SK-N-MC (cell line): ENCODE measurements at regions not wholly inside any gene's neighbourhood (a gene's known extent, or its start where the extent isn't known, plus 50 kb on each side); places are given as distances from the start of the nearest gene placed in this dataset.

ENCODE experiments used
- DNase-seq: peaks from one replicate; pipeline ENCODE4 v3.0.0-alpha.2; 2011; ENCODE audit warnings: low read depth, low spot score
- H3K27ac ChIP-seq: fragments of 200-600 bp; sonication (generic); 2 replicates; pipeline ENCODE4 v1.5.1; 2016; ENCODE audit warnings: mixed run types
- H3K36me3 ChIP-seq: fragments of 200-600 bp; sonication (generic); 2 replicates; pipeline ENCODE4 v1.6.1; 2017; ENCODE audit warnings: antibody characterized with exemption, low read length, mixed read lengths; ENCODE audit not compliant: insufficient read depth
- H3K4me3 ChIP-seq: fragments of 200-600 bp; sonication (generic); 2 replicates; pipeline ENCODE4 v1.5.1; 2016
- H3K9ac ChIP-seq: fragments of 200-600 bp; sonication (generic); 2 replicates; pipeline ENCODE4 v1.8.0; 2017; ENCODE audit warnings: mixed run types, mixed read lengths; ENCODE audit not compliant: insufficient read length
- H3K9me3 ChIP-seq: fragments of 200-600 bp; sonication (generic); 2 replicates; pipeline ENCODE4 v1.6.1; 2017; ENCODE audit warnings: low read depth, mild to moderate bottlenecking, antibody characterized with exemption, low read length, moderate library complexity, mixed read lengths
- EZH2 ChIP-seq: fragments of 200-600 bp; sonication (generic); IDR thresholded peaks from one replicate; pipeline ENCODE4 v1.6.1; 2017; ENCODE audit warnings: antibody characterized with exemption
- FOXP2 ChIP-seq: optimal IDR thresholded peaks from 2 replicates; pipeline ENCODE3; 2011; ENCODE audit warnings: mild to moderate bottlenecking, moderate library complexity; ENCODE audit not compliant: insufficient read depth; ENCODE audit errors: extremely low read length, control extremely low read depth
- POLR2AphosphoS5 ChIP-seq: IDR thresholded peaks from 2 replicates; pipeline ENCODE4 v1.6.1; 2012; ENCODE audit warnings: mild to moderate bottlenecking, low read depth, low read length, borderline replicate concordance

DNA sequence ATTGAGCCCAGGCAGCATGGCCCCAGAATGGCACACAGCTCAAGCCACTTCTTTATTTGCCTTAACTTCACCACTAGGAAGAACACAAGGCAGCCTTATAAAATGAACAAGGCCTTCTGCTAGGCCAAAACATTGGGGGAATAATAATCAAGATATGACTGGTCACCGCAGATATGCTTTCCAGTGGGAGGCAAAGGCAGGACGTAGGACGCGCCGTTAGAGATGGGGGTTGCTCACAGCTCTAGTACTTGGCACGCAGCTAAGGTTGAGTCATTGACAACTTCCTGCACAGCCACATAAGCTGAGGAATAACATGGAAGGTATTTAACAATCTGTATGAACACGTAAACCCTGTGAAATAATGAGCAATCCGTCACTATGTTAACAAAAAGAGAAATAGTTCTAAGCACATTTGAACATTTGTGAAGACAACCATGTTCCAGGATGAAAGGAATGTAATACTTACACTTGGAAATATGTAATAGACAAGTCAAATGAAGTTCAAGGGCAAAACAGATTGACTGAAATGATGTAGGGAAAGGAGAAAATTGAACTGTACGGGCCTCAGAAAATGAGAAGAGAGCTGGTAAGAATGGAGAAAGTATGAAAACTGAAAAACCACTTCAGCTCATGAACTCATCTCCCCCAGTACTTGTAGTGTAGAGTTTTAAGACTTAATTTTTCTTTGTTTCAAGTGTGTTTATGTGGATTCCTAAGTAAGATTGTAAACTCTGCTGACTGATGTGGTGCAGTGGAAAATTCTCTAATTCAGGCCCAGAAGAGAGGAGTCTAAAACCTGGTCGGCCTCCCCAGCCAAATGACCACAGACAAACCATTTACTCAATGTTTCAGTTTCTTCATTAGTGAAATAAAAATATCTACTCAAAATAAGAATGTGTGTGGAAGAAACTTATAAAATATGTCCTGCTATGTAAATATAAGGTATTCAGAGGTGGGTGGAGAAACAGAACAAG lies 59.3 kb upstream of the CCDC91 start:
- TF ChIP-seq POLR2AphosphoS5 (no peak), EZH2 (no peak), FOXP2 (no peak)
- Histone ChIP-seq H3K9ac (no peak overlapping the region), H3K9me3 (no peaks in the 10 kb centered on the region), H3K4me3 (no peak overlapping the region), H3K27ac (no peak overlapping the region), H3K36me3 (no peaks in the 10 kb centered on the region)
- DNase-seq, result no peak

DNA sequence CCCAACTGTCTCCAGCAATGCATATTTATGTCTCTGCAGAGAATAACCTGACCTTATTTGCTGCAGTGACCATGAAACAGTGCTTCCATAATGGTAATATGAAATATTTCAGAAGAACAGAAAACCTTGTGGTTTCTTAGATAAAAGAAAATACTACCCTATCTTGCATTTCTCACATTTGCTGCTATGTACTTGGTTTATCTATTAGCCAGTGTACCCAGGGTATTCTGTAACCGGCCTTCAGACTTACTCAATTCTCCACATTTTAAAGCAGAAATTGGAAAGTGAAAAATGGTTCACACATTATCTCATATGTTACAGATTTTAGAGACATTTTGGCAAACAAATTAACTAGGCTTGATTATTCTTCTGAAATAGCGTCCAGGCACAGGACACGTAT lies 57.9 kb upstream of the CCDC91 start:
- Histone ChIP-seq H3K9me3 (no peaks in the 10 kb centered on the region), H3K27ac (no peak overlapping the region), H3K36me3 (no peaks in the 10 kb centered on the region), H3K9ac (no peak overlapping the region), H3K4me3 (no peak overlapping the region)
- DNase-seq, result no peak
- TF ChIP-seq FOXP2 (no peak), POLR2AphosphoS5 (no peak), EZH2 (no peak)

GRCh38 chr12:28135801-28136439 lies 54.3 kb upstream of the CCDC91 start:
- Histone ChIP-seq H3K9ac (no peak overlapping the region), H3K36me3 (no peaks in the 10 kb centered on the region), H3K27ac (no peak overlapping the region), H3K9me3 (no peaks in the 10 kb centered on the region), H3K4me3 (no peak overlapping the region)
- TF ChIP-seq FOXP2 (no peak), EZH2 (no peak), POLR2AphosphoS5 (no peak)
- DNase-seq, result no peak

GRCh38 chr12:28137414-28137813 lies 52.8 kb upstream of the CCDC91 start:
- H3K4me3 ChIP-seq, result no peak overlapping the region
- TF ChIP-seq POLR2AphosphoS5, result no peak
- no peak for TF ChIP-seq FOXP2
- no peak for TF ChIP-seq EZH2
- no peak overlapping the region for H3K9ac ChIP-seq
- DNase-seq, result no peak
- H3K36me3 ChIP-seq, result no peaks in the 10 kb centered on the region
- H3K9me3 ChIP-seq, result no peaks in the 10 kb centered on the region
- no peak overlapping the region for H3K27ac ChIP-seq

GRCh38 chr12:28140404-28140803 lies 49.9 kb upstream of the CCDC91 start:
- Histone ChIP-seq H3K9ac (no peak overlapping the region), H3K36me3 (no peaks in the 10 kb centered on the region), H3K27ac (no peak overlapping the region), H3K4me3 (no peak overlapping the region), H3K9me3 (no peaks in the 10 kb centered on the region)
- no peak for DNase-seq
- TF ChIP-seq FOXP2, result no peak
- TF ChIP-seq POLR2AphosphoS5, result no peak
- TF ChIP-seq EZH2, result no peak
